NCI-H1105 treated with DMSO at 0.1 percent for 48 hours (cell line): ENCODE measurements at regions not wholly inside any gene's neighbourhood (a gene's known extent, or its start where the extent isn't known, plus 50 kb on each side); places are given as distances from the start of the nearest gene placed in this dataset.
"Not testable (repeated sequence)": the region's sequence is repeated elsewhere in the genome, so short reads cannot be mapped to it uniquely, and the experiment has no call there.

Source experiments
- DNase-seq: peaks from one replicate; lab custom pipeline; 2025; lab: John Stamatoyannopoulos, UW

GRCh38 chr4:14912426-14912825 is 89.9 kb upstream of the CPEB2 start:
- no peak for DNase-seq

DNA sequence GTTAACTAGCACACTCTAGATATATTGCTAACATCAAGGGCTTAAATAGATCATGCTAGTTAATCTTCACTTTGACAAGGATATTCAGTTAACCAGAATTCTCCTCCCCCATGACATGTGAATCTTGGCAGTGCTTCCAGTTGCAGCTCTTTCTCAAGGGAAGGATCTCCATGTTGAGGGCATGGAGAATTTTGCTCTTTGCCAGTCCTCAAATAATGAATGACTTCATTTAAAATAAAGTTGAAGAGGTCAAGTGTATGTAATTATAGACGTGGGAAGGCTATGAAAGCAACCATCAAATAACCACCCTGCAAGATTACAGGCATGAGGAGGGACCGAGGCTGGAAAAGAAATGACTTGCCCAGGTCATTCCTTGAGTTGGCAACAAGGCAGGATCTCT is 87.3 kb upstream of the CPEB2 start:
- DNase-seq = no peak

DNA sequence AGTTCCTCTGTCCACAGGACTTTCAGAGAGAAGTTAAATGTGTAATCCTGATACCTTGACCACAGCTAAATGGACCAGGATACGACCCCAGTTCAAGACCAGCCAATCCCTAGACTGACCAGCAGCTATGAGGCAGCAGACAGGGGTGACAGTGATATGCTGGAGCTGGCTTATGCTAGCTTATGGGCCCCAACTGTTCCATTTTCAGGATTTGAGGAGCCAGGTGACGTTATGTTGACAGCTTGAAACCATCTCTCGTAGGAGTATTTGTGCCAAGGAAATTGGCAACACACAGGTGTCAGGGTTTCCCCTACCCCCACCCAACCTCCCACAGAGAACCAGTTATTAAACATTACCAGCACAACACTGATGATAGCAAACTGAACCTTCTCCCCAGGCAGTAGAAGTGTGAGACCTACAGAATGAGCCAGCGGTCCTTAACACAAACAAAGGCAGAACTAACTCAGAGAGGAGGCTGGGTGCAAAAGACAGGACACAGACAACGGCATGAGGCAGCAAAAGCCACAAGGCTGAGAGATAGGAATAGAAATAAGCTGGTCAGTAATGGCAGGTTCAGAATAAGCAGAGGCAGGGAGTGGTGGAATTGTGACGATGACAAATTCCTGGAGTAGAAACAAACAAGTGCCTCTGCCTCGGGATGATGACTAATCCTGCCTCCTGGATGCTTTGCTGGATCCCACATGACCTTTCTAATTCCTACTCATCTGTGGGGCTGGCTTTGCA is 85.6 kb upstream of the CPEB2 start:
- DNase-seq = no peak

DNA sequence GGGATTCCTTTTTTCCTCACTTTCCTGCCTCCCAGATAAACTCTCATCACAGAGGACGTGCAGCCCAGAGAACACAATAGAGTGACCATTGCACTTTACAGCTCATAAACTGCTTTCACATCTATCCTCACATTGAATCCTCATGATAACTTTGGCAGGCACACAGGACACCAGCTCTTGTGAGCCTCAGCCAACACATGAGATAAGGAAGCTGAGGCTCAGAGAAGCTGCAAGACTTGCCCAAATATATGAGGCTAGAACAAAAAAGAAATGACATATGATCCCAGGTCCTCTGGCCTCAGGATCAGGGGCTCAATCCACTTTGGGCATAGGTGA is 85.0 kb upstream of the CPEB2 start:
- DNase-seq = no peak

DNA sequence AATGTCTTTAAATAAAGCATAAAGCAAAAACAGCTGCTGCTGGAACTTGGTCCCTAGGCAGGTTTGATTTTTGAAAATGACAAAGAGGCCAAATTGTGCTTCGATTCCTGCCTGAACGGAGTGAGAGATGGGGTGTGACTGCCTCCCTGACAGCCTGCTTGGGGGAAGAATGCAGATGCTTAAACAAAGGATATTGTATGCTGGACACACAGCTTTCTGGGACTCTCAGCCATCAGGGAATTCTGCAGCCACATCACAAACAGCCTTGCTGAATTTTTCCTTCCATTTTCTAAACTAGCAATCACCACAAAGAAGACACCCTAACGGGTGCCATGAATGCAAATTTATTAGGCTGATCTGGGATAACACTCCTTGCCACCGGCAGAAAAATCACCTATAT is 83.9 kb upstream of the CPEB2 start:
- DNase-seq = no peak

DNA sequence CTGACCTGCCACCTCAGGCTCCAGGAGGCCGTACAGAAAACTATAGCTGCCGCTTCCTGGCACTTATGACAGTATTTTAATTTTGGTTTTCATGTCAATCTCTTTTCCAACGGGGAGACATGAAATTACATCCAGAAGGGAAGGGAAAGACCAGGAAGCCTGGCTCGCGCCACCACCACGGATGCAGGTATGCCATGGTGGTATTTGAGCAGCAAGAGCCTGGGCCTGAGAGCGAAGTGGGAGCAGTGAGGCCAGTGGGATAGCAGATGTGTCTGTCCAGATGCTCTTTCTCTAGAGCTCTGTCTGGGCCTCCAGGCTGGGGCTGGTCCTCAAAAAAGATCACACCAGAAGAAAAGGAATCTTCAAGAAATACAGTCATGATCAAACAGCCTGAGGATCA is 82.5 kb upstream of the CPEB2 start:
- no peak for DNase-seq

DNA sequence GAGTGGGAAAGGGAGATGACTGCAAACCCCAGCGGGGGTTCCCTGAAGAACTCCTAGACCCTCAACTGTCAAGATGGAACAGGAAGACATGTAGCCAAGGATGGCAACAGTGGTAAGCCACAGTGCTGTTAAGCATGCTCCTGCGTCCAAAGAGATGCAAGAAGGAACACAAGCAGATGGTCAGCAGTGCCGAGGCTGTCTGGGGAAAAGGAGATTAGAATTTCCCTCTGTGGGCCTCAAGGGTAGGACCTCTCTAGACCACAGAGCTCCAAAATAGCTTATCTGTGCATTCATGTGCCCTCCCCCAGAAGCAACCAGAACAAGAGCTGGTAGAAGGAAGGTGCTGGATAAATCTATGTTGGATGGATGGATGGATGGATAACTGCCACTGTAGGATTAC is 82.0 kb upstream of the CPEB2 start:
- no peak for DNase-seq

- DNase-seq = no peak
These were observed 81.4 kb upstream of the CPEB2 start for GRCh38 chr4:14920759-14921320.

DNA sequence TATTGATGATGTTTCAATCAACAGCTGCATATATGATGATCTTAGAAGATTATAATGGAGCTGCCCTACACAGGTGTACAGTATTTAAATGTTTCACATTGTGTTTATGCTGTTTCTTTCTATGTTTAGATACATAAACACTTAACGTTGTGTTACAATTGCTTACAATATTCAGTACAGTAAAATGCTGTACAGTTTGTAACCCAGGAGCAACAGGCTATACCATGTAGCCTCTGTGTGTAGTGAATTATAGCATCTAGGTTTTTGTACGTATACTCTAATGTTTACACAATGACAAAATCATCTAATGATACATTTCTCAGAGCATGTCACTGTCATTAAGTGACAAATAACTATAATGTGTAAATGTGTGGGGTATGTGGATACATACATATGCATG is 80.5 kb upstream of the CPEB2 start:
- DNase-seq = not testable (repeated sequence)

DNA sequence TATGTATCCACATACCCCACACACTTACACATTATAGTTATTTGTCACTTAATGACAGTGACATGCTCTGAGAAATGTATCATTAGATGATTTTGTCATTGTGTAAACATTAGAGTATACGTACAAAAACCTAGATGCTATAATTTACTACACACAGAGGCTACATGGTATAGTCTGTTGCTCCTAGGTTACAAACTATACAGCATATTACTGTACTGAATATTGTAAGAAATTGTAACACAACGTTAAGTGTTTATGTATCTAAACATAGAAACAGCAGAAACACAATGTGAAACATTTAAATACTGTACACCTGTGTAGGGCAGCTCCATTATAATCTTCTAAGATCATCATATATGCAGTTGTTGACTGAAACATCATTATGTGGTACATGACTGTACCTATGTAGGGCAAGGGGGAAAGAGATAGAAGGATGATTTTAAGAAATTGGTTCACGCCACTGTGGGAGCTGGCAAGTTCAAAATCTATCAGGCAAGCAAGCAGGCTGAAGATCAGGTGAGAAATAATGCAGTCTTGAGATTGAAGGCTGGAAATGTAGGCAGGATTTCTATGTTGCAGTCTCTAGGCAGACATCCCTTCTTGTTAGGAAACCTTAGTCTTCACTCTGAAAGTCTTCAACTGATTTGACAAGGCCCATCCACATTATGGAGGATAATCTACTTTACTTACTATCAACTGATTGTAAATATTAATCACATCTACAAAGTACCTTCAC is 78.0 kb upstream of the CPEB2 start:
- no peak for DNase-seq

- DNase-seq = no peak
These were observed 77.4 kb upstream of the CPEB2 start for GRCh38 chr4:14924812-14925344.

- DNase-seq = no peak
These were observed 76.8 kb upstream of the CPEB2 start for GRCh38 chr4:14925471-14925870.

- DNase-seq = no peak
These were observed 75.9 kb upstream of the CPEB2 start for GRCh38 chr4:14926368-14926767.

GRCh38 chr4:14928035-14928434 is 74.2 kb upstream of the CPEB2 start:
- DNase-seq = no peak

DNA sequence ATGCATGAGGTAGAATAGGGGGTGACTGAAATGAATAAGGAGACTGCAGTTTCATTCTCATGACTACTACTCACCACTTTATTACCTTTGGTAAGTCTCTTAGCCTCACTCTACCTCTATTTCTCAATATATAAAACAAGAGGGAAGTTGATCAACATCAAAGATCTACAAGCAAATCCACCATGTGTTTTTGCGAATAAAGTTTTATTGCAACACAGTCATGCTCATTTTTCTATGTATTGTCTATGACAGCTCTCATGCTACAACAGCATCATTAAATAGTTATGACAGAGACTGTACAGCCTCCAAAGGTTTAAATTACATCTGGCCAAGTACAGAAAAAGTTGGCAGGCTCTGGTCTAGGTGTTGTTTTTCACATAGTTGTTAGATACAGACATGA is 72.6 kb upstream of the CPEB2 start:
- no peak for DNase-seq

- DNase-seq = no peak
These were observed 67.4 kb upstream of the CPEB2 start for GRCh38 chr4:14934704-14935390.

GRCh38 chr4:14943749-14944148 is 58.5 kb upstream of the CPEB2 start:
- no peak for DNase-seq

DNA sequence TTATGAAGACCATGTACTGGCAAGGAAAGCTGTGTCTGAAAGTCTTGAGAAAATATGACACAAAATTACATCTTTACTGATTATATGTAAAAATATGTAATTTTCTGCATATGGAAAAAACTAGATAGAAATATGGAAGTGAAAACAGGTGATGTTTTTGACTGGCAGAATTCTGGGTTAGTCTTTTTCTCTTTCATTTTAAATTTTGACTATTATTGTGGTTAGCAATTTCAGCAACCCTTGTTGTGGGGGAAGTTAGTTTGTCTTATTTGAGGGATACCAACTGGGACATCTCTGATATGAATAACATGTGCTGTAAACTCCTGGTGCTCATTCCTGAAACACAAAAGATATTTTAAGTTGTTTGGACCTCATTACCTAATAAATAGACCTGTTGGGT is 49.9 kb upstream of the CPEB2 start:
- DNase-seq = no peak
